ENCODE measurements at regions not wholly inside any gene's neighbourhood (a gene's known extent, or its start where the extent isn't known, plus 50 kb on each side); places are given as distances from the start of the nearest gene placed in this dataset.

GRCh38 chr4:42271096-42271495 is 118.6 kb upstream of the BEND4 start:
- no peak for TF ChIP-seq PBX3 (IDR thresholded peaks at IDR 0.05; ENCODE audit: insufficient replicate concordance, low read depth, low read length)
- TF ChIP-seq, protein P1, sequence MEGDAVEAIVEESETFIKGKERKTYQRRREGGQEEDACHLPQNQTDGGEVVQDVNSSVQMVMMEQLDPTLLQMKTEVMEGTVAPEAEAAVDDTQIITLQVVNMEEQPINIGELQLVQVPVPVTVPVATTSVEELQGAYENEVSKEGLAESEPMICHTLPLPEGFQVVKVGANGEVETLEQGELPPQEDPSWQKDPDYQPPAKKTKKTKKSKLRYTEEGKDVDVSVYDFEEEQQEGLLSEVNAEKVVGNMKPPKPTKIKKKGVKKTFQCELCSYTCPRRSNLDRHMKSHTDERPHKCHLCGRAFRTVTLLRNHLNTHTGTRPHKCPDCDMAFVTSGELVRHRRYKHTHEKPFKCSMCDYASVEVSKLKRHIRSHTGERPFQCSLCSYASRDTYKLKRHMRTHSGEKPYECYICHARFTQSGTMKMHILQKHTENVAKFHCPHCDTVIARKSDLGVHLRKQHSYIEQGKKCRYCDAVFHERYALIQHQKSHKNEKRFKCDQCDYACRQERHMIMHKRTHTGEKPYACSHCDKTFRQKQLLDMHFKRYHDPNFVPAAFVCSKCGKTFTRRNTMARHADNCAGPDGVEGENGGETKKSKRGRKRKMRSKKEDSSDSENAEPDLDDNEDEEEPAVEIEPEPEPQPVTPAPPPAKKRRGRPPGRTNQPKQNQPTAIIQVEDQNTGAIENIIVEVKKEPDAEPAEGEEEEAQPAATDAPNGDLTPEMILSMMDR (IDR thresholded peaks at IDR 0.05 in 2 of 3, conservative IDR thresholded peaks at IDR 0.05 in 1 of 3; ENCODE audit: control insufficient read depth in 2 of 3, extremely low read depth in 1 of 3, insufficient read depth in 1 of 3, low read depth in 3 of 3, low read length in 3 of 3): no peak
